ENCODE measurements at regions not wholly inside any gene's neighbourhood (a gene's known extent, or its start where the extent isn't known, plus 50 kb on each side); places are given as distances from the start of the nearest gene placed in this dataset.
"Not testable (repeated sequence)": the region's sequence is repeated elsewhere in the genome, so short reads cannot be mapped to it uniquely, and the experiment has no call there.

GRCh38 chr2:111401270-111402140, 280.8 kb downstream of the BCL2L11 start:
- H3K27me3 Mint-ChIP-seq; H3K9me3 Mint-ChIP-seq; H3K36me3 Mint-ChIP-seq (ENCODE audit: low read depth); H3K4me3 Mint-ChIP-seq: not testable (repeated sequence)
- Mint-ChIP-seq H3K4me1 (ENCODE audit: low read depth) (peaks cover 13% of the 10 kb centered on the region), H3K27ac (peak overlapping the region; percentile 84)

- H3K27me3 Mint-ChIP-seq; H3K4me3 Mint-ChIP-seq; H3K9me3 Mint-ChIP-seq; H3K36me3 Mint-ChIP-seq (ENCODE audit: low read depth); H3K27ac Mint-ChIP-seq: not testable (repeated sequence)
- peaks cover 13% of the 10 kb centered on the region for H3K4me1 Mint-ChIP-seq (ENCODE audit: low read depth)
These were observed 281.7 kb downstream of the BCL2L11 start for GRCh38 chr2:111402450-111402849.

- H3K27ac Mint-ChIP-seq, H3K4me3 Mint-ChIP-seq: not testable (repeated sequence)
These were observed 282.6 kb downstream of the BCL2L11 start for GRCh38 chr2:111403287-111403686.

GRCh38 chr2:111406616-111407015, 285.9 kb downstream of the BCL2L11 start:
- not testable (repeated sequence) for H3K9me3 Mint-ChIP-seq; H3K4me3 Mint-ChIP-seq; H3K36me3 Mint-ChIP-seq (ENCODE audit: low read depth); H3K27me3 Mint-ChIP-seq
- H3K4me1 Mint-ChIP-seq (ENCODE audit: low read depth): peaks cover 11% of the 10 kb centered on the region
- H3K27ac Mint-ChIP-seq: peak overlapping the region; percentile 52

More at GRCh38 chr2:111403287-111403686, 282.6 kb downstream of the BCL2L11 start:
- not testable (repeated sequence) for H3K36me3 Mint-ChIP-seq (ENCODE audit: low read depth); H3K27me3 Mint-ChIP-seq; H3K9me3 Mint-ChIP-seq
- H3K4me1 Mint-ChIP-seq (ENCODE audit: low read depth): peaks cover 13% of the 10 kb centered on the region

- not testable (repeated sequence) for H3K9me3 Mint-ChIP-seq; H3K27me3 Mint-ChIP-seq; H3K4me3 Mint-ChIP-seq; H3K4me1 Mint-ChIP-seq (ENCODE audit: low read depth); H3K36me3 Mint-ChIP-seq (ENCODE audit: low read depth); H3K27ac Mint-ChIP-seq
These were observed 287.0 kb downstream of the BCL2L11 start for GRCh38 chr2:111407632-111408194.

GRCh38 chr2:111410868-111411406, 290.2 kb downstream of the BCL2L11 start:
- H3K27ac Mint-ChIP-seq; H3K4me3 Mint-ChIP-seq; H3K27me3 Mint-ChIP-seq; H3K9me3 Mint-ChIP-seq; H3K36me3 Mint-ChIP-seq (ENCODE audit: low read depth): not testable (repeated sequence)
- H3K4me1 Mint-ChIP-seq (ENCODE audit: low read depth): peaks cover 14% of the 10 kb centered on the region

GRCh38 chr2:111411867-111412681, 291.4 kb downstream of the BCL2L11 start:
- H3K36me3 Mint-ChIP-seq (ENCODE audit: low read depth); H3K27ac Mint-ChIP-seq; H3K4me3 Mint-ChIP-seq; H3K27me3 Mint-ChIP-seq; H3K9me3 Mint-ChIP-seq: not testable (repeated sequence)
- peaks cover 17% of the 10 kb centered on the region for H3K4me1 Mint-ChIP-seq (ENCODE audit: low read depth)

GRCh38 chr2:111412841-111413650, 292.3 kb downstream of the BCL2L11 start:
- Mint-ChIP-seq H3K27ac (peak overlapping the region; percentile 79), H3K4me1 (ENCODE audit: low read depth) (peaks cover 24% of the 10 kb centered on the region)
- H3K9me3 Mint-ChIP-seq; H3K27me3 Mint-ChIP-seq; H3K4me3 Mint-ChIP-seq; H3K36me3 Mint-ChIP-seq (ENCODE audit: low read depth): not testable (repeated sequence)

GRCh38 chr2:111413950-111414349, 293.2 kb downstream of the BCL2L11 start:
- H3K9me3 Mint-ChIP-seq; H3K27ac Mint-ChIP-seq; H3K36me3 Mint-ChIP-seq (ENCODE audit: low read depth); H3K4me3 Mint-ChIP-seq; H3K27me3 Mint-ChIP-seq: not testable (repeated sequence)
- peaks cover 27% of the 10 kb centered on the region for H3K4me1 Mint-ChIP-seq (ENCODE audit: low read depth)

GRCh38 chr2:111415765-111416743, 295.3 kb downstream of the BCL2L11 start:
- not testable (repeated sequence) for H3K9me3 Mint-ChIP-seq; H3K4me3 Mint-ChIP-seq; H3K27me3 Mint-ChIP-seq; H3K36me3 Mint-ChIP-seq (ENCODE audit: low read depth)
- peaks cover 27% of the 10 kb centered on the region for H3K4me1 Mint-ChIP-seq (ENCODE audit: low read depth)
- H3K27ac Mint-ChIP-seq: peak overlapping the region; percentile 38

- not testable (repeated sequence) for H3K27ac Mint-ChIP-seq; H3K4me3 Mint-ChIP-seq; H3K27me3 Mint-ChIP-seq; H3K36me3 Mint-ChIP-seq (ENCODE audit: low read depth); H3K9me3 Mint-ChIP-seq
- peaks cover 23% of the 10 kb centered on the region for H3K4me1 Mint-ChIP-seq (ENCODE audit: low read depth)
These were observed 296.3 kb downstream of the BCL2L11 start for GRCh38 chr2:111417026-111417425.

GRCh38 chr2:111418091-111418875, 297.6 kb downstream of the BCL2L11 start:
- not testable (repeated sequence) for H3K27ac Mint-ChIP-seq; H3K27me3 Mint-ChIP-seq; H3K9me3 Mint-ChIP-seq; H3K4me3 Mint-ChIP-seq; H3K36me3 Mint-ChIP-seq (ENCODE audit: low read depth)
- peaks cover 22% of the 10 kb centered on the region for H3K4me1 Mint-ChIP-seq (ENCODE audit: low read depth)

- Mint-ChIP-seq H3K4me1 (ENCODE audit: low read depth) (peaks cover 20% of the 10 kb centered on the region), H3K4me3 (peak overlapping the region; percentile 54), H3K27ac (peak overlapping the region; percentile 68)
- not testable (repeated sequence) for H3K36me3 Mint-ChIP-seq (ENCODE audit: low read depth); H3K9me3 Mint-ChIP-seq; H3K27me3 Mint-ChIP-seq
These were observed 299.4 kb downstream of the BCL2L11 start for GRCh38 chr2:111420074-111420473.
